Tibial nerve (tissue), 4 donors: ENCODE measurements at regions not wholly inside any gene's neighbourhood (a gene's known extent, or its start where the extent isn't known, plus 50 kb on each side); places are given as distances from the start of the nearest gene placed in this dataset.

Experiments
- CTCF ChIP-seq, 5 experiments: fragments of 200-600 bp in 3 of 5; fragments of 450-650 bp in 2 of 5; sonication (generic) in 3 of 5; IDR thresholded peaks; one replicate each; pipeline ENCODE4 v1.5.1; 2016 to 2019; ENCODE audit warnings: antibody characterized with exemption in 5 of 5, mild to moderate bottlenecking in 3 of 5, moderate library complexity in 2 of 5
- EP300 ChIP-seq, 2 donors: sonication (generic); formaldehyde crosslinking; IDR thresholded peaks; one replicate each; pipeline ENCODE4 v1.6.1; 2017; ENCODE audit warnings: antibody characterized with exemption in 2 of 2, mild to moderate bottlenecking in 1 of 2

DNA sequence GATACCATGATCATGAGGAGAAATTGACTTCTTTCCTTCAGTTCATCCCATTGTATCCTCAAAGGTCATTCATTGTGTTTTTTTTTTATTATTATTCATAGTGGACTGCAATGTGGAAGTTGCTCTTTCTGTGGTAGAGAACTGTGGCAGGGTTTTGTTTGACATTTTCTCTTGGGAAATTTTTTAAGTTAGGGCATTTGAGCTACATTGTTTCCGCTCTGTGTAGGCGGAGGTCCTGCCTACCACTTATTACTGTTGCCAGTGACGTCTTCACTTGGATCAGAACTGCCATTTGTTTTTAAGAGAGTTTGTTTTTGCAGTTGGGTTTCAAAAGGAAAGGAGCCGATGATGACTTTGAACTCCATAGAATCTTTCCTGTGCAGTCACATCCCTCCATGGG, 287.4 kb upstream of the FMN2 start:
- TF ChIP-seq CTCF (IDR thresholded peaks at IDR 0.05) (no peak), EP300 (IDR thresholded peaks at IDR 0.05) (no peak)
